Peyer's patch (tissue), 4 donors: ENCODE measurements at regions not wholly inside any gene's neighbourhood (a gene's known extent, or its start where the extent isn't known, plus 50 kb on each side); places are given as distances from the start of the nearest gene placed in this dataset.

Experiments used
- CTCF ChIP-seq, 6 experiments: fragments of 450-650 bp in 4 of 6; fragments of 200-600 bp in 2 of 6; sonication (generic) in 1 of 6; IDR thresholded peaks; one replicate each; pipeline ENCODE4 v1.5.1; 2017 to 2019; ENCODE audit warnings: antibody characterized with exemption in 6 of 6, mild to moderate bottlenecking in 3 of 6, moderate library complexity in 1 of 6
- POLR2A ChIP-seq, 2 donors: fragments of 450-650 bp; IDR thresholded peaks; one replicate each; pipeline ENCODE4 v1.5.1; 2017; ENCODE audit warnings: antibody characterized with exemption in 2 of 2, mild to moderate bottlenecking in 2 of 2, moderate library complexity in 2 of 2

- no peak for TF ChIP-seq CTCF (IDR thresholded peaks at IDR 0.05)
- TF ChIP-seq POLR2A (IDR thresholded peaks at IDR 0.05): no peak
These were observed 1141.8 kb downstream of the SI start for GRCh38 chr3:163936543-163936942.
